ENCODE measurements at regions not wholly inside any gene's neighbourhood (a gene's known extent, or its start where the extent isn't known, plus 50 kb on each side); places are given as distances from the start of the nearest gene placed in this dataset.

DNA sequence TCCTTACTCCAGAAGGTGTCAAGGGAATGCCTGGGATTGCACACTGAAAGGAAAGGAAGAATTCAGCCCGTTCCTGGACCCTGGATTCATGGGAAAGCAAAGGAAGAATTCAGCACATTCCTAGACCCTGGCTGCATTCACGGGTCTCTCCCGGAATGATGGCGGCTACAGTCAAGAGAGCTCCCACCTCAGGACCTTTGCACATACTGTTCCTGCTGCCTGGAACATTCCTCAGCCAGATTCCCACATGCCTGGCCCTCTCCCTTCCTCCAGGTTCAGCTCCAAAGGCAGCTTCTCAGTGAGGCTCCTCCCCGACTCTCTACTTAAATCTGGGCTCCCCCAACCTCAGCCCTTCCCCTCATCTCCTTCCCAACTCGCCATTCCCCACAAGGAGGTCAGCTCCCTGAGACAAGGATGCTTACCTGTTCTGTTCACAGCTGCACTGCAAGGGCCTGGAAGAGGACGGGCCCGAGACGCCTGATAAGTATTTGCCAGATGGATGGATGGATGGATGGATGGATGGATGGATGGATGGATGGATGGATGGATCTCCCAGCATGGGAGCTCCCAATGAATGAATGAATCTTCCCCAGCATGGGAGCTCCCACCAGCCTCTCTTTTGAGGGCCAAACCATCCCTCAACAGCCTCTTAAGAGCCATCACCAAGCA lies 77.4 kb downstream of the NCOR2 start:
- TF ChIP-seq CTCF (IDR thresholded peaks at IDR 0.05 in 2 of 3, conservative IDR thresholded peaks at IDR 0.05 in 1 of 3; ENCODE audit: control insufficient read depth in 2 of 3, extremely low read depth in 1 of 3, insufficient read depth in 1 of 3, low read depth in 3 of 3, low read length in 3 of 3) (no peak), POLR2A (IDR thresholded peaks at IDR 0.05; ENCODE audit: low read depth, low read length) (no peak)
- TF ChIP-seq, protein P1, sequence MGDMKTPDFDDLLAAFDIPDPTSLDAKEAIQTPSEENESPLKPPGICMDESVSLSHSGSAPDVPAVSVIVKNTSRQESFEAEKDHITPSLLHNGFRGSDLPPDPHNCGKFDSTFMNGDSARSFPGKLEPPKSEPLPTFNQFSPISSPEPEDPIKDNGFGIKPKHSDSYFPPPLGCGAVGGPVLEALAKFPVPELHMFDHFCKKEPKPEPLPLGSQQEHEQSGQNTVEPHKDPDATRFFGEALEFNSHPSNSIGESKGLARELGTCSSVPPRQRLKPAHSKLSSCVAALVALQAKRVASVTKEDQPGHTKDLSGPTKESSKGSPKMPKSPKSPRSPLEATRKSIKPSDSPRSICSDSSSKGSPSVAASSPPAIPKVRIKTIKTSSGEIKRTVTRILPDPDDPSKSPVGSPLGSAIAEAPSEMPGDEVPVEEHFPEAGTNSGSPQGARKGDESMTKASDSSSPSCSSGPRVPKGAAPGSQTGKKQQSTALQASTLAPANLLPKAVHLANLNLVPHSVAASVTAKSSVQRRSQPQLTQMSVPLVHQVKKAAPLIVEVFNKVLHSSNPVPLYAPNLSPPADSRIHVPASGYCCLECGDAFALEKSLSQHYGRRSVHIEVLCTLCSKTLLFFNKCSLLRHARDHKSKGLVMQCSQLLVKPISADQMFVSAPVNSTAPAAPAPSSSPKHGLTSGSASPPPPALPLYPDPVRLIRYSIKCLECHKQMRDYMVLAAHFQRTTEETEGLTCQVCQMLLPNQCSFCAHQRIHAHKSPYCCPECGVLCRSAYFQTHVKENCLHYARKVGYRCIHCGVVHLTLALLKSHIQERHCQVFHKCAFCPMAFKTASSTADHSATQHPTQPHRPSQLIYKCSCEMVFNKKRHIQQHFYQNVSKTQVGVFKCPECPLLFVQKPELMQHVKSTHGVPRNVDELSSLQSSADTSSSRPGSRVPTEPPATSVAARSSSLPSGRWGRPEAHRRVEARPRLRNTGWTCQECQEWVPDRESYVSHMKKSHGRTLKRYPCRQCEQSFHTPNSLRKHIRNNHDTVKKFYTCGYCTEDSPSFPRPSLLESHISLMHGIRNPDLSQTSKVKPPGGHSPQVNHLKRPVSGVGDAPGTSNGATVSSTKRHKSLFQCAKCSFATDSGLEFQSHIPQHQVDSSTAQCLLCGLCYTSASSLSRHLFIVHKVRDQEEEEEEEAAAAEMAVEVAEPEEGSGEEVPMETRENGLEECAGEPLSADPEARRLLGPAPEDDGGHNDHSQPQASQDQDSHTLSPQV (IDR thresholded peaks at IDR 0.05), result no peak

Measured in GM12878 (cell line).